ENCODE measurements at regions not wholly inside any gene's neighbourhood (a gene's known extent, or its start where the extent isn't known, plus 50 kb on each side); places are given as distances from the start of the nearest gene placed in this dataset.

GRCh38 chr5:9852671-9853070 lies 222.5 kb upstream of the TAS2R1 start:
- no peak for TF ChIP-seq MYC (CRISPR knock-in tag; IDR thresholded peaks at IDR 0.05; ENCODE audit: borderline replicate concordance)
- TF ChIP-seq EZH2 (conservative IDR thresholded peaks at IDR 0.05; ENCODE audit: low read depth, low read length) = no peak
- no peak for TF ChIP-seq ZNF589 (CRISPR knock-in tag; conservative IDR thresholded peaks at IDR 0.05)
- TF ChIP-seq HMGXB4 (CRISPR knock-in tag; IDR thresholded peaks at IDR 0.05; ENCODE audit: borderline replicate concordance in 1 of 2, low read depth in 1 of 2) = no peak
